B cell (primary cell): ENCODE measurements at regions not wholly inside any gene's neighbourhood (a gene's known extent, or its start where the extent isn't known, plus 50 kb on each side); places are given as distances from the start of the nearest gene placed in this dataset.

Experiments used
- ATAC-seq: fragments of 200-7000 bp; cut with Tn5 transposase; one replicate; pipeline ENCODE4 v1.10.0; 2021; ENCODE audit warnings: low read depth, mild to moderate bottlenecking, moderate number of reproducible peaks, moderate library complexity
- CTCF ChIA-PET: fragments of 350-600 bp; sonication (Branson Sonifier 250); formaldehyde crosslinking; loops from one replicate; lab custom pipeline; 2021; ENCODE audit warnings: antibody characterized with exemption, inconsistent platforms; lab: Charles Lee
- POLR2A ChIA-PET: fragments of 350-600 bp; sonication (Branson Sonifier 250); formaldehyde crosslinking; loops from one replicate; lab custom pipeline; 2021; ENCODE audit warnings: antibody characterized with exemption; lab: Charles Lee
- DNase-seq: peaks from one replicate; pipeline ENCODE4 v3.0.0; 2013
- H2AFZ ChIP-seq: 2 replicates; pipeline ENCODE4 v1.6.1; 2012; ENCODE audit warnings: mild to moderate bottlenecking, low read depth, low read length; ENCODE audit not compliant: insufficient read depth, poor library complexity, severe bottlenecking
- H3K27ac ChIP-seq, 2 donors: 1 replicate in 1 of 2; 2 replicates in 1 of 2; pipeline ENCODE4 v1.5.1; 2012 to 2013; ENCODE audit warnings: low read length in 2 of 2, mild to moderate bottlenecking in 2 of 2, moderate library complexity in 1 of 2
- H3K27me3 ChIP-seq, 4 experiments: fragments of 200-600 bp in 1 of 4; sonication (generic) in 1 of 4; replicated peaks in 1 of 4; 1 replicate in 2 of 4; 2 replicates in 2 of 4; pipeline versions ENCODE4 v1.6.1 to v1.7.0; 2013 to 2016; ENCODE audit warnings: low read length in 3 of 4, mild to moderate bottlenecking in 2 of 4, mixed read lengths in 1 of 4, moderate library complexity in 1 of 4; ENCODE audit not compliant: insufficient read depth in 4 of 4, control insufficient read depth in 3 of 4; ENCODE audit errors: control extremely low read depth in 1 of 4
- H3K36me3 ChIP-seq, 2 experiments: replicated peaks in 1 of 2; 1 replicate in 1 of 2; 2 replicates in 1 of 2; pipeline versions ENCODE4 v1.6.1 to v1.7.1; 2013; ENCODE audit warnings: low read length in 1 of 2; ENCODE audit not compliant: insufficient read depth in 2 of 2, control insufficient read depth in 1 of 2; ENCODE audit errors: control extremely low read depth in 1 of 2, extremely low read depth in 1 of 2
- H3K4me1 ChIP-seq, 2 donors: fragments of 200-600 bp in 1 of 2; sonication (generic) in 1 of 2; 1 replicate in 1 of 2; 2 replicates in 1 of 2; pipeline versions ENCODE4 v1.5.1 to v1.6.1; 2013 to 2017; ENCODE audit warnings: low read length in 2 of 2; ENCODE audit not compliant: control insufficient read depth in 2 of 2, insufficient read depth in 2 of 2
- H3K4me2 ChIP-seq: replicated peaks from 2 replicates; pipeline ENCODE3; 2012; ENCODE audit warnings: mild to moderate bottlenecking, low read depth, low read length; ENCODE audit not compliant: poor library complexity, severe bottlenecking
- H3K4me3 ChIP-seq, 5 experiments: fragments of 200-600 bp in 1 of 5; sonication (generic) in 1 of 5; 1 replicate in 3 of 5; 2 replicates in 2 of 5; pipeline versions ENCODE4 v1.5.1 to v1.7.0; 2011 to 2016; ENCODE audit warnings: low read length in 4 of 5, mild to moderate bottlenecking in 4 of 5, low read depth in 2 of 5, control low read depth in 1 of 5, moderate library complexity in 1 of 5; ENCODE audit not compliant: insufficient read depth in 1 of 5; ENCODE audit errors: control extremely low read depth in 1 of 5, extremely low read depth in 1 of 5
- H3K79me2 ChIP-seq: fragments of 200-600 bp; sonication (generic); one replicate; pipeline ENCODE4 v1.6.0; 2016; ENCODE audit warnings: low read length; ENCODE audit not compliant: control insufficient read depth, insufficient read depth
- H3K9ac ChIP-seq: fragments of 200-600 bp; sonication (generic); 2 replicates; pipeline ENCODE4 v1.6.1; 2017; ENCODE audit warnings: mild to moderate bottlenecking, low read length, moderate library complexity
- H3K9me3 ChIP-seq, 3 donors: one replicate each; pipeline versions ENCODE4 v1.6.1 to v1.7.1; 2013; ENCODE audit warnings: low read length in 2 of 3; ENCODE audit not compliant: control insufficient read depth in 2 of 3, insufficient read depth in 1 of 3; ENCODE audit errors: control extremely low read depth in 1 of 3
- H4K20me1 ChIP-seq: 2 replicates; pipeline ENCODE4 v1.6.0; 2012; ENCODE audit warnings: mild to moderate bottlenecking, low read length; ENCODE audit not compliant: insufficient read depth, control insufficient read depth, poor library complexity, severe bottlenecking
- H3K27ac Mint-ChIP-seq: one replicate; pipeline ENCODE4 v1.8.0; 2021; ENCODE audit warnings: mixed read lengths
- H3K27me3 Mint-ChIP-seq: one replicate; pipeline ENCODE4 v1.8.0; 2021; ENCODE audit warnings: mixed read lengths
- H3K4me1 Mint-ChIP-seq: one replicate; pipeline ENCODE4 v1.8.0; 2021; ENCODE audit warnings: mixed read lengths
- H3K4me3 Mint-ChIP-seq: one replicate; pipeline ENCODE4 v1.8.0; 2021; ENCODE audit warnings: mixed read lengths
- H3K9me3 Mint-ChIP-seq: one replicate; pipeline ENCODE4 v1.8.0; 2022; ENCODE audit warnings: mixed read lengths; ENCODE audit not compliant: insufficient read depth
- EZH2 ChIP-seq: IDR thresholded peaks from 2 replicates; pipeline ENCODE4 v1.6.1; 2012; ENCODE audit warnings: borderline replicate concordance, low read depth, mild to moderate bottlenecking, moderate library complexity, low read length; ENCODE audit not compliant: insufficient read depth, poor library complexity, severe bottlenecking
- WGBS: methylation state at CpG from one replicate; pipeline ENCODE4 v1.1.5; 2013; ENCODE audit warnings: missing lambda C conversion rate; ENCODE audit not compliant: insufficient coverage; 5-methylcytosine and 5-hydroxymethylcytosine counted together
- intact Hi-C: fragments of 100-400 bp; cut with micrococcal nuclease; formaldehyde crosslinking; loops from one replicate; pipeline ENCODE4 v1.10.0; 2022
- TF ChIP-seq, protein P1 (sequence below): fragments of 200-600 bp; IDR thresholded peaks from one replicate; pipeline ENCODE4 v1.8.0; 2022; ENCODE audit warnings: antibody characterized with exemption, mild to moderate bottlenecking

DNA sequence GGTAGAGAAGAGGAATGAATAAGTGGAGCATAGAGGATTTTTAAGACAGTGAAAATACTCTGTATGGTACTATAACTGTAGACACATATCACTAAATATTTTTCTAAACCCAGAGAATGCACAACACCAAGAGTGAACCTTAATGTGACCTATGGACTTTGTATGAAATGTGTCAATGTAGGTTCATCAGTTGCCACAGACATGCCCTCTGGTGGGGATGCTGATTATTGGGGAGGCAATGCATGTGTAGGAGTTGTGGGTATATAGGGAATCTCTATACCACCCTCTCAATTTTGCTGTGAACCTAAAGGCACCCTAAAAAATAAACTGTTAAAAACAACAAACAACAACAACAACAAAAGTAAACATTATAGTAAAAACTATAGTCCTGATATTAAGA, 293.7 kb downstream of the RNF144B start:
- no peak overlapping the region for H3K27ac Mint-ChIP-seq
- ATAC-seq (no peak), DNase-seq (no peak)
- H3K9ac ChIP-seq: no peak overlapping the region
- H3K4me2 ChIP-seq: no peak overlapping the region
- H3K9me3 Mint-ChIP-seq: peaks cover 3% of the 10 kb centered on the region
- no peaks in the 10 kb centered on the region for H3K79me2 ChIP-seq
- no peak overlapping the region for H2AFZ ChIP-seq
- H3K4me1 Mint-ChIP-seq: no peaks in the 10 kb centered on the region
- intact Hi-C loops: no loop called here
- no peaks in the 10 kb centered on the region for H4K20me1 ChIP-seq
- no peaks in the 10 kb centered on the region for H3K27me3 Mint-ChIP-seq
- no peak overlapping the region for H3K4me3 Mint-ChIP-seq
- H3K4me3 ChIP-seq: no peak overlapping the region
- no peaks in the 10 kb centered on the region for H3K4me1 ChIP-seq
- no peaks in the 10 kb centered on the region for H3K9me3 ChIP-seq
- H3K36me3 ChIP-seq: no peaks in the 10 kb centered on the region
- ChIA-PET POLR2A (no interaction called here), CTCF (no interaction called here)
- TF ChIP-seq, protein P1, sequence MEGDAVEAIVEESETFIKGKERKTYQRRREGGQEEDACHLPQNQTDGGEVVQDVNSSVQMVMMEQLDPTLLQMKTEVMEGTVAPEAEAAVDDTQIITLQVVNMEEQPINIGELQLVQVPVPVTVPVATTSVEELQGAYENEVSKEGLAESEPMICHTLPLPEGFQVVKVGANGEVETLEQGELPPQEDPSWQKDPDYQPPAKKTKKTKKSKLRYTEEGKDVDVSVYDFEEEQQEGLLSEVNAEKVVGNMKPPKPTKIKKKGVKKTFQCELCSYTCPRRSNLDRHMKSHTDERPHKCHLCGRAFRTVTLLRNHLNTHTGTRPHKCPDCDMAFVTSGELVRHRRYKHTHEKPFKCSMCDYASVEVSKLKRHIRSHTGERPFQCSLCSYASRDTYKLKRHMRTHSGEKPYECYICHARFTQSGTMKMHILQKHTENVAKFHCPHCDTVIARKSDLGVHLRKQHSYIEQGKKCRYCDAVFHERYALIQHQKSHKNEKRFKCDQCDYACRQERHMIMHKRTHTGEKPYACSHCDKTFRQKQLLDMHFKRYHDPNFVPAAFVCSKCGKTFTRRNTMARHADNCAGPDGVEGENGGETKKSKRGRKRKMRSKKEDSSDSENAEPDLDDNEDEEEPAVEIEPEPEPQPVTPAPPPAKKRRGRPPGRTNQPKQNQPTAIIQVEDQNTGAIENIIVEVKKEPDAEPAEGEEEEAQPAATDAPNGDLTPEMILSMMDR: no peak
- no peak for TF ChIP-seq EZH2
- no peaks in the 10 kb centered on the region for H3K27me3 ChIP-seq
- no peak overlapping the region for H3K27ac ChIP-seq

DNA sequence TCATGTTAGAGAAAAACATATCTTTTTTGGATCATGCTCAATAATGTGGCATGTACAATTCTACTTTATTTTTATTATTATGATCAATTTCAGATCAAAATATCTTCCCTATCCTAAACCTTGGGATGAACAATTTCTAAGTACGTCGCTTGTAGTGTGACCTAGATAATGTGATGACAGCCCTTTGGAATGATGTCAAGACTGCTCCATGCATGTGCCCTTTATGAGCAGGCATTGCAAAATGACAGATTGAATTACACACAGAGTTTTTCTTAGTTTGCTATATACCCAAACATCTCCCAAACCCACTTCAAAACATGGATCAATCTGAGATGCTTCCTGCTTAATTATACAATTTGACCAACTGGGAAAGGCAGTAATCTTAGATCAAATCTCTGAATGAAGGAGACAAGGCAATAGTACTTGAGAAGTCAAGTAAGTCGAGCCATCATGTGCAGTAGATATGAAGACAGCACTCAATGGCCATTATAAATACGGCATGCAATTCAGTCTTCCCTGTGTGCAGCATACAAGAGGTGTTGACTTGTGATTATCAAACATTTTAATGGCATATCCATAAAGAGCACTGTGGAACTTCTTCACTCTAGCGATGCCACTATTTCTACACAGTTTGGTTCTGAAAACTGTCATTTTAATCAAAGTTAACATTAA, 294.8 kb downstream of the RNF144B start:
- H4K20me1 ChIP-seq: no peaks in the 10 kb centered on the region
- POLR2A ChIA-PET: no interaction called here
- no peak overlapping the region for H3K9ac ChIP-seq
- H3K4me2 ChIP-seq: no peak overlapping the region
- H2AFZ ChIP-seq: no peak overlapping the region
- H3K4me3 Mint-ChIP-seq: no peak overlapping the region
- H3K4me1 ChIP-seq: no peaks in the 10 kb centered on the region
- CTCF ChIA-PET: no interaction called here
- intact Hi-C loops: no loop called here
- no peaks in the 10 kb centered on the region for H3K4me1 Mint-ChIP-seq
- no peaks in the 10 kb centered on the region for H3K79me2 ChIP-seq
- 100% methylated on average over 1 of the region's 5 CpGs for WGBS
- DNase-seq (no peak), ATAC-seq (no peak)
- H3K27ac ChIP-seq: no peak overlapping the region
- H3K27ac Mint-ChIP-seq: no peak overlapping the region
- no peak overlapping the region for H3K4me3 ChIP-seq
- no peaks in the 10 kb centered on the region for H3K27me3 Mint-ChIP-seq
- H3K9me3 ChIP-seq: no peaks in the 10 kb centered on the region
- TF ChIP-seq EZH2: no peak
- TF ChIP-seq, protein P1: no peak
- no peaks in the 10 kb centered on the region for H3K36me3 ChIP-seq
- H3K9me3 Mint-ChIP-seq: peaks cover 3% of the 10 kb centered on the region
- no peaks in the 10 kb centered on the region for H3K27me3 ChIP-seq
